GM21447 (cell line): ENCODE measurements at regions not wholly inside any gene's neighbourhood (a gene's known extent, or its start where the extent isn't known, plus 50 kb on each side); places are given as distances from the start of the nearest gene placed in this dataset.
A peak's percentile ranks its signal among the peaks of the same experiment; 100 is the strongest.

Experiments
- ATAC-seq: cut with Tn5 transposase; IDR thresholded peaks from one replicate; pipeline ENCODE4 v1.9.1; 2021; ENCODE audit not compliant: unreplicated experiment

- peak; percentile 72 for ATAC-seq
These were observed 111.0 kb upstream of the KL start for GRCh38 chr13:32905063-32905863.

GRCh38 chr13:32905864-32906180 is 110.4 kb upstream of the KL start:
- peak; percentile 6 for ATAC-seq

GRCh38 chr13:32907211-32907610 is 109.0 kb upstream of the KL start:
- no peak for ATAC-seq

GRCh38 chr13:32910530-32910929 is 105.7 kb upstream of the KL start:
- ATAC-seq: no peak

DNA sequence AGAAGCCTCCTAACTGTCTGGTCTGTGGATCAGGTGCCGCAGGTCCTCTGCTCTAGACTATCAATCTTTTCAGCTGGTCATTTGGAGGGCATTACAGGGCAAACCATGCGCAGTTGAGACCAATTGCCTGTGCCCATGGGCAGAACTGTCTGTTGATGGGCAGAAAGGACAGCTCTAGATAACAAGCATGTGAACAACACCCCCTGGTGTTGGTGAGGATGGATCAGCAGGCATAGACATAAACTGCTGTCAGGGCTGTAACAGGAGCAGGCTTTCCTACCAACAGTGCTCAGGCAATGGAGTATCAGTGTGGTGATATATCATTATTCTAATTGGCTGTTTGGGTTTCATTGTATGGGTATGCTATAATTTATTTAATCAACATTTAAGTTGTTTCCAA is 104.7 kb upstream of the KL start:
- peak; percentile 74 for ATAC-seq

GRCh38 chr13:32914686-32915085 is 101.5 kb upstream of the KL start:
- ATAC-seq: no peak

GRCh38 chr13:32917504-32917903 is 98.7 kb upstream of the KL start:
- no peak for ATAC-seq

DNA sequence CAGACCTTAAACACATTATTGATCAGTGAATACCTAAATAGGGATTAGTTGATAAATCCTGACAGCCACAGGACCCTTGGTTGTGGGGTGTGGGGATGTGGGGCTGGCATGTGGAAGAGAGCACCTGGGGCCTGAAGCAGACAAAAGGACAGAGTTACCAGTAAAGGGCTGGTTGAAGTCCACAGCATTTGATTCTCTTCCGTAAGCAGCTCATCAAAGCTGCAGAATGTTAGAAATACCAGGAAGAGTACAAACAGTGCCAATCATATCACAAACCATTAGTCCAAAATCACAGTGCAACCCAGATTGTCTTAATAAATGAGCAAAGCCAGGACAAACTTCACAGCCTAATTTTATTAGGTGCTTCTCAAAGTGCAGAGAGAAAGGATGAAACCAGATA is 92.5 kb upstream of the KL start:
- ATAC-seq: no peak

GRCh38 chr13:32924886-32925285 is 91.3 kb upstream of the KL start:
- ATAC-seq: no peak

DNA sequence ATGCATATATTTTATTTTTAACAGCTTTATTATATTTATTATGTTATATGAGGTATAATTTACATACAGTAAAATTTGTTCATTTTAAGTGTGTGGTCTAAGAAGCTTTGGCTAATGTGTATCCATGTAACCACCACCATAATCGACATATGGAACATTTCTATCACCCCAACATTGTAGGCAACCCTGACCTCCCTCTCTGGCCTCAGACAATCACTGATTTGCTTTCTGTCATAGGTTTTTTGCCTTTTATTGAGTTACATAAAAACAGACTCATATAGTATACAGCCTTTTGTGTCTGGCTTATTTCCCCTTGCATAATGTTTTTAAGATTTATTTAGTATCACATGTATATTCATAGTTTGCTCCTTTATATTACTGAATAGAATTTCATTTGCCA is 90.7 kb upstream of the KL start:
- no peak for ATAC-seq

GRCh38 chr13:32932376-32932775 is 83.8 kb upstream of the KL start:
- no peak for ATAC-seq

- ATAC-seq: no peak
These were observed 79.5 kb upstream of the KL start for GRCh38 chr13:32936716-32937115.

DNA sequence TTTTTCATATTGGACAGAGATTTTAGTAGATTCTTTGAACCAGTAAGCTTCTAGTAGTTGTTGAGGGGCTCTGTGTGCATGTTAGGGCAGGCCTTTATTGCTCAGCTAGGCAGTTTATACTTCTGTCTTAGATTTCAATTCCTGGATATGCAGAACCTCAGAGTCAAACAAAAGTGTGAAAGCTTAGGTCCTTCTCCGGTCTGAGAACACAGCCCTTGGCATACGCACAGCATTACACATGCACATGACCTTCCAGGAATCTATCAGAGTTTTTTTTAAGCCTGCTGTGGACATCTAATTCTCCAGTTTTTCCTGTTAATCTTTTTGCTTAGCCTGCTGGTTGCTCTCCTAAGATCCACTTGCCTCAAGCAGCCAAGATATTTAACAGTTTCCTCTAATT is 77.9 kb upstream of the KL start:
- ATAC-seq: no peak

- ATAC-seq: no peak
These were observed 77.3 kb upstream of the KL start for GRCh38 chr13:32938907-32939306.

- ATAC-seq: no peak
These were observed 75.6 kb upstream of the KL start for GRCh38 chr13:32940601-32941000.

GRCh38 chr13:32941368-32941767 is 74.9 kb upstream of the KL start:
- ATAC-seq: no peak

GRCh38 chr13:32946558-32946957 is 69.7 kb upstream of the KL start:
- ATAC-seq: no peak

DNA sequence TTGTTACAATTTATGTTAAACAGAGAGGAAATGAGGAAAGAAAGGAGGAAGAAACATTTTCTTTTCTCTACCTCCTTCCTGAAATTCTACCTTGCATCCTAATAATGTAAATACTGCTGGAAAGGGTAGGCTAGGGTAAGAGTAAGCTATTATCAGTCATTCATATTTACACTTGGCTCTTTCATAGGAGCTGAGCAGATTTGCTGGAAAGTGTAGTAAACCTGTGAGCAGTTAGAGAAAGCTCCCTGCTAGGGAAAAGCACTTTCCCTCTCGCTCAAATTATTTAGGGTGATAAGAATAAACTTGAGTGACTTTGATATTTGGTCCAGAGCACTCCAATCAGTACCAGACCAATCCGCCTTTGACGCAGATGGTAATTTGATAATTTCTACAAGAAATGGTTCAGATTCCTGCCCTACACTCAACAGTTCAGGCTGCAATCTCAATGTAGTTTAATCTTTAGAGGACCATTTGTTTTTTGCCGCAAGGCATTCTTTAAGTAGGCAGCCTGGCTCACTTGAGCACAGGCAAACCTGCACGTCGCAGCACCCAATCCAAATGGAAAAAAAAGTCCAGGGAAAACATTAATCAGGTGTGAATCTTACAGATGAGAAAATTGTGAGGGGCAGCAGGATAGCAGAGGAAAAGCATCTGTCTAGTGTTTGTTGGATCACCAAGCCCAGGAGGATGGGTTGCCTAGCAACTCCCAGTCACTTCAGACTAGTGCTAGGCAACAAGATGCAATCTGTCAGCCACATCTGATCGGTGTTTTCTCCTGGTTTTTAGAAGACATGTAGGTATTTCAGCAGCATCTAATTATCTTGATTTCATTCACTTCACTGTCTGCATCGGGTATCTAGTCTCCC is 68.6 kb upstream of the KL start:
- ATAC-seq: no peak

DNA sequence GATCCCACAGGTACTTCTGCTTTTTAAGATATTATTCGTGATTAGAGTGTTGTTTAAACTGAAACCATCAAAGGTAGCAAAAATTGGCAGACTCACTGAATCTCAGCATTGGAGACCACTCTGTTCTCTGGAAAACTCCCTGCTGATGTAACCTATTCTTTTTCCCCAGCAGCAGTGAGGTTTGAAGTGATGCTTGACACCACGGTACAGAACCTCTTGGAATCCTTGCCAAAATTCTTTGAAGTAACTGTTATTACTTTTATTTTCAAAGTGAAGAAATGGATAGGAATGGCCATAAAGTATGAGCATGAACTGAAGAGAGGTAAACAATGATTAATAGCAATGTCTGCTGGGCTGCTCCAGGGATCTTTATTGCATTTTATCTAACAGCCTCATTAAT is 66.4 kb upstream of the KL start:
- no peak for ATAC-seq

DNA sequence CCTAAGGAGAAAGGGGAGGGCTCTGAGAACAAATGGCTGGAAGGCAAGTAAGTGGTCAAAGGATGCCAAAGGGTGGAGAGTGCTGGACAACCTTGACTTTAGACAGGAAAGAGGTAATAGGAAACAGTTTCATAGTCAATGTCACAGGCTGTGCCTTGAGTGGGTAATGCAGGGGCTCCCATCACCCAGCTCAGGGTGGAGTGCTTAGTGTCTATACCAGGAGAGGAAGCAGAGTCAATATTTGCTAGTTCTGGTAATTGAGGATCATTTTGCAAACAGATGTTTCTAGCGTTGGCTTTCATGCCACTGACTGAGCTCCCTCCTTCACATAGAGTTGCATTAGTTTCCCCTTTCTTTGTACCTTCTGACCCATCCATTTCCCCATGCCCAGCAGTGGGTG is 64.6 kb upstream of the KL start:
- no peak for ATAC-seq

DNA sequence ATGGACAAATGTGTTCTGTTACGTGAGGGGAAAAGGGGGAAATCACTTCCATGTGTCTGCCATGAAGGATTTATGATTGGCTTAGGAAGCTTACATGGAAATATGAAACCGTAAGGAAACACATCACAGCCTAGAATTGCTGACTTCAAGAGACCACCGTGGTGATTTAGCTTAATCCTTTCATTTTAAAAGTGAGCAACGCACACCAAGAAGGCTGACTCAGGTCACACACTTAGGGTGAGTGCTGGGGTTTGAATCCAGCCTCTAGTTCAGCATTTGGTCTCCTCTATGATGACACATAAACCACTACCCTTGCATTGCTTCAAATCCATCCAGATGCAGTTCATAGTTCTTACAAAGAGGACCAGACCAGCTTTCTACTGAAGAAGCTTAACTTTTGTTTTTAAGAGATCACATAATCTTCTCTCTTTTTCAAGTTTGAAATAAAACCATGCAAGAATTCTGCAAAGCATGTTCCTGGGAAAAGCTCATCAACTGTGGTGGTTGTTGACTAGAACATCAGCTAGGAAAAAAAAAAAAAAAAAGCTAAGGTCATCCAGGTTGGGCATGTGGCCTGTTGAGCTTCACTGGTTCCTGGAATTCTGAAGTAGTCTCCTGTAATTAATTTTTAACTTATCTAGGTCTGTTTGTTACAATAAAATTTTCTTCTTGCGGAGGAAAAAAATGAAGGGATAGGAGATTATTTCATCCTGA is 60.2 kb upstream of the KL start:
- ATAC-seq: no peak

DNA sequence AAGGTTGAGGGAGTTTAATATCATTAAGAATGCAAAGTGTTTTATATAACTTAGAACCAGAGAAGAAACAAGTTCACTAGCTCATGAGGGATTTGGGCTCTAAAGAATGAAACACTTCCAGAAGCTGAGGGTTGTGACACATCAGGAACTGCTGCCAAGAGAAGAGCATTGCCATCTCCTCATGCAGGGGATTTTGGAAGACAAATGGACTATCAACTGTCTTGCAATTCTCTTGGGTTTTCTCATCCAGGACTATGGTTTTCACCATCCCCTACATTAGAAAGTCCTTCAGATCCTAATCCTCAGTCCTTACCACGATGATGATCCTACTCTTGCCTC is 59.7 kb upstream of the KL start:
- no peak for ATAC-seq
